Endothelial cell (in vitro differentiated cells): ENCODE measurements at regions not wholly inside any gene's neighbourhood (a gene's known extent, or its start where the extent isn't known, plus 50 kb on each side); places are given as distances from the start of the nearest gene placed in this dataset.

Source experiments
- DNase-seq: peaks from one replicate; pipeline ENCODE4 v3.0.0; 2021; ENCODE audit warnings: low spot score
- H3K27ac Mint-ChIP-seq: one replicate; pipeline ENCODE4 v1.8.0; 2021; ENCODE audit warnings: mixed read lengths, inconsistent platforms; ENCODE audit not compliant: unreplicated experiment
- H3K27me3 Mint-ChIP-seq: one replicate; pipeline ENCODE4 v1.8.0; 2021; ENCODE audit warnings: mild to moderate bottlenecking, moderate library complexity, mixed read lengths, inconsistent platforms; ENCODE audit not compliant: unreplicated experiment
- H3K36me3 Mint-ChIP-seq: one replicate; pipeline ENCODE4 v1.8.0; 2021; ENCODE audit warnings: mild to moderate bottlenecking, low read depth, mixed read lengths, inconsistent platforms; ENCODE audit not compliant: unreplicated experiment
- H3K4me1 Mint-ChIP-seq: one replicate; pipeline ENCODE4 v1.8.0; 2021; ENCODE audit warnings: mild to moderate bottlenecking, mixed read lengths, inconsistent platforms; ENCODE audit not compliant: unreplicated experiment
- H3K4me3 Mint-ChIP-seq: one replicate; pipeline ENCODE4 v1.8.0; 2021; ENCODE audit warnings: mild to moderate bottlenecking, mixed read lengths, inconsistent platforms; ENCODE audit not compliant: unreplicated experiment
- H3K9me3 Mint-ChIP-seq: one replicate; pipeline ENCODE4 v1.8.0; 2021; ENCODE audit warnings: mixed read lengths, inconsistent platforms; ENCODE audit not compliant: unreplicated experiment
- CTCF ChIP-seq: fragments of 200-600 bp; sonication (generic); IDR thresholded peaks from one replicate; pipeline ENCODE4 v1.5.0; 2021; ENCODE audit warnings: antibody characterized with exemption; ENCODE audit not compliant: unreplicated experiment

- H3K9me3 Mint-ChIP-seq = no peaks in the 10 kb centered on the region
- no peaks in the 10 kb centered on the region for H3K36me3 Mint-ChIP-seq
- H3K27me3 Mint-ChIP-seq = peaks cover 5% of the 10 kb centered on the region
- no peak for DNase-seq
- no peak overlapping the region for H3K4me3 Mint-ChIP-seq
- H3K27ac Mint-ChIP-seq = no peak overlapping the region
- no peak for TF ChIP-seq CTCF
- H3K4me1 Mint-ChIP-seq = peaks cover 2% of the 10 kb centered on the region
These were observed 122.3 kb upstream of the RAB6C start for GRCh38 chr2:129857200-129857599.

- Mint-ChIP-seq H3K36me3 (no peaks in the 10 kb centered on the region), H3K4me1 (peaks cover 2% of the 10 kb centered on the region), H3K4me3 (no peak overlapping the region), H3K27ac (no peak overlapping the region), H3K9me3 (no peaks in the 10 kb centered on the region), H3K27me3 (peaks cover 7% of the 10 kb centered on the region)
- TF ChIP-seq CTCF = no peak
- DNase-seq = no peak
These were observed 120.3 kb upstream of the RAB6C start for GRCh38 chr2:129859175-129859574.

GRCh38 chr2:129860088-129860487 lies 119.4 kb upstream of the RAB6C start:
- no peaks in the 10 kb centered on the region for H3K4me1 Mint-ChIP-seq
- no peak overlapping the region for H3K4me3 Mint-ChIP-seq
- no peak overlapping the region for H3K27ac Mint-ChIP-seq
- no peaks in the 10 kb centered on the region for H3K9me3 Mint-ChIP-seq
- H3K27me3 Mint-ChIP-seq = peaks cover 7% of the 10 kb centered on the region
- TF ChIP-seq CTCF = no peak
- no peak for DNase-seq
- no peaks in the 10 kb centered on the region for H3K36me3 Mint-ChIP-seq

- Mint-ChIP-seq H3K9me3 (no peaks in the 10 kb centered on the region), H3K36me3 (no peaks in the 10 kb centered on the region), H3K4me3 (no peak overlapping the region), H3K27me3 (peaks cover 7% of the 10 kb centered on the region), H3K4me1 (no peaks in the 10 kb centered on the region), H3K27ac (no peak overlapping the region)
- TF ChIP-seq CTCF = no peak
- no peak for DNase-seq
These were observed 117.7 kb upstream of the RAB6C start for GRCh38 chr2:129861666-129862288.

GRCh38 chr2:129862668-129863067 lies 116.8 kb upstream of the RAB6C start:
- no peaks in the 10 kb centered on the region for H3K9me3 Mint-ChIP-seq
- DNase-seq = no peak

More at GRCh38 chr2:129862668-129863067, 116.8 kb upstream of the RAB6C start:
- Mint-ChIP-seq H3K4me1 (no peaks in the 10 kb centered on the region), H3K36me3 (no peaks in the 10 kb centered on the region), H3K4me3 (no peak overlapping the region), H3K27ac (no peak overlapping the region), H3K27me3 (peaks cover 9% of the 10 kb centered on the region)
- TF ChIP-seq CTCF = no peak
